IMR-90 (cell line): ENCODE measurements at regions not wholly inside any gene's neighbourhood (a gene's known extent, or its start where the extent isn't known, plus 50 kb on each side); places are given as distances from the start of the nearest gene placed in this dataset.

ENCODE experiments used
- CHD1 ChIP-seq: IDR thresholded peaks from 2 replicates; pipeline ENCODE4 v1.6.1; 2012; ENCODE audit warnings: low read depth, low read length, improper control_type of control experiment
- MAFK ChIP-seq: IDR thresholded peaks from 2 replicates; pipeline ENCODE4 v1.6.1; 2012; ENCODE audit warnings: low read depth, low read length, improper control_type of control experiment
- NFE2L2 ChIP-seq: fragments of 150-350 bp; IDR thresholded peaks from 2 replicates; pipeline ENCODE4 v1.6.1; 2016; ENCODE audit warnings: low read depth, mild to moderate bottlenecking, low read length
- POLR2A ChIP-seq: IDR thresholded peaks from 2 replicates; pipeline ENCODE4 v1.6.1; 2012; ENCODE audit warnings: mild to moderate bottlenecking, low read depth, low read length
- TF ChIP-seq, protein P1 (sequence below): conservative IDR thresholded peaks from 2 replicates; pipeline ENCODE4 v1.5.1; 2012; ENCODE audit warnings: mild to moderate bottlenecking, low read depth, low read length, improper control_type of control experiment

DNA sequence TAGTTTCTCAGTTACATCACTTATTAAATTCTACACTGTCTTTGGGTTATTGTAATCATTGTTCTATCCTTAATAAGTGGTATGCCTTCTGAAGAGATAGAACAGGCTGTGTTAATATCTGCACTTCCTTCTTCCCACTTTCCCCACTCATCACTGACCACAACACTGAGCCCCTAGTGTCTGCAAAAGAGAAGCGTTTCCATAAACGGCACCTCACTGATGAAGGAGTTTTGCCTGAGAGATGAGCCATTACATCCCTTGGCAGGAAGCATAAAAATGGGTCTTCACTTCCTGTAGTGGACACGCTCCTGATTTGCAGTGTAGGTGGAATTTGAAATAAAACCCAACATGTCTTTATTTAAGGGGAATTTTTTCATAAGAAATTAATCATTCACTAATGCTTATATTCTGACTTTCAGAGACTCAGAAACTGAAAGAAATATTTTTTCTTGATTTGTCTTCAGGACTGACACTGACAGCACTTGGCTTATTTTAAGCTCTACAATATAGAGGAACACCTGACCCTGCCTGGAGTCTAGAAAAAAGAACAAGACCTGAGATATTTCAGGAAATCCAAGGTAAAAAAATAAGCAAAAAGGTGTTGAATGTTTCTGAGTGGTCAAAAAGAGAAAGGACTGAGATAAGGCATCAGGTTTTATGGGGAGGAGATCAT lies 275.3 kb downstream of the RAD51AP2 start:
- TF ChIP-seq, protein P1, sequence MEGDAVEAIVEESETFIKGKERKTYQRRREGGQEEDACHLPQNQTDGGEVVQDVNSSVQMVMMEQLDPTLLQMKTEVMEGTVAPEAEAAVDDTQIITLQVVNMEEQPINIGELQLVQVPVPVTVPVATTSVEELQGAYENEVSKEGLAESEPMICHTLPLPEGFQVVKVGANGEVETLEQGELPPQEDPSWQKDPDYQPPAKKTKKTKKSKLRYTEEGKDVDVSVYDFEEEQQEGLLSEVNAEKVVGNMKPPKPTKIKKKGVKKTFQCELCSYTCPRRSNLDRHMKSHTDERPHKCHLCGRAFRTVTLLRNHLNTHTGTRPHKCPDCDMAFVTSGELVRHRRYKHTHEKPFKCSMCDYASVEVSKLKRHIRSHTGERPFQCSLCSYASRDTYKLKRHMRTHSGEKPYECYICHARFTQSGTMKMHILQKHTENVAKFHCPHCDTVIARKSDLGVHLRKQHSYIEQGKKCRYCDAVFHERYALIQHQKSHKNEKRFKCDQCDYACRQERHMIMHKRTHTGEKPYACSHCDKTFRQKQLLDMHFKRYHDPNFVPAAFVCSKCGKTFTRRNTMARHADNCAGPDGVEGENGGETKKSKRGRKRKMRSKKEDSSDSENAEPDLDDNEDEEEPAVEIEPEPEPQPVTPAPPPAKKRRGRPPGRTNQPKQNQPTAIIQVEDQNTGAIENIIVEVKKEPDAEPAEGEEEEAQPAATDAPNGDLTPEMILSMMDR, result no peak
- TF ChIP-seq NFE2L2, result no peak
- no peak for TF ChIP-seq MAFK
- no peak for TF ChIP-seq CHD1
- TF ChIP-seq POLR2A, result no peak
